ENCODE measurements at regions not wholly inside any gene's neighbourhood (a gene's known extent, or its start where the extent isn't known, plus 50 kb on each side); places are given as distances from the start of the nearest gene placed in this dataset.

DNA sequence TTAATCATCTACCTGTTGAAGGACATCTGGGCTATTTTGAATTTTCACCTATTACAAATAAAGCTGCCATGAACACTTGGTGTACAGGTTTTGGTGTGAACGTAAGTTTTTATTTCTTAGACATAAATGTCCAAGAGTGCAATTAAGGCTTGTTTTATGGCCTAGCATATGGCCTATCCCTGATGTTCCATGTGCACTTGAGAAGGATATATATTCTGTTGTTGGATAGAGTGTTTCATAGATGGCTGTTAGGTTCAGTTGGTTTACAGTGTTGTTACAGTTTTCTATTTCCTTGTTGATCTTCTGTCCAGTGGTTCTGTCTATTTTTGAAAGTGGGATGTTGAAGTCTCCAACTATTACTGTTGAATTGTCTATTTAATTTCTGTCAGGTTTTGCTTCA lies 61.2 kb upstream of the NFASC start:
- Histone ChIP-seq H4K20me1 (ENCODE audit: insufficient read depth) (no peaks in the 10 kb centered on the region), H3K9ac (ENCODE audit: low read length) (no peak overlapping the region), H3K27me3 (ENCODE audit: insufficient read depth, low read length) (peaks cover 8% of the 10 kb centered on the region; the same call in 1 of the 2 replicates), H3K4me1 (ENCODE audit: control insufficient read depth in 1 of 2, insufficient read depth in 2 of 2, low read length in 2 of 2) (peaks cover 0 to 12% of the 10 kb centered on the region in 2 experiments; a peak in 2 of 4 replicates), H3K79me2 (ENCODE audit: insufficient read depth, low read length) (no peaks in the 10 kb centered on the region), H3K27ac (ENCODE audit: low read depth, low read length) (no peak overlapping the region), H3K9me3 (ENCODE audit: control insufficient read depth in 1 of 2, insufficient read depth in 1 of 2, low read depth in 1 of 2, low read length in 2 of 2) (no peaks in the 10 kb centered on the region), H3K4me3 (replicated peaks in 1 of 2; ENCODE audit: low read depth in 1 of 2, low read length in 2 of 2) (no peak overlapping the region), H3K9me2 (ENCODE audit: insufficient read depth) (no peaks in the 10 kb centered on the region), H2AFZ (ENCODE audit: low read depth, low read length, poor library complexity, severe bottlenecking) (no peak overlapping the region), H3K4me2 (ENCODE audit: low read length) (no peak overlapping the region), H3K36me3 (ENCODE audit: control insufficient read depth in 1 of 2, insufficient read depth in 2 of 2, low read length in 2 of 2) (no peaks in the 10 kb centered on the region)
- ChIA-PET POLR2A (no interaction called here), CTCF (interaction anchor here (5.4 kb wide), 1 partner anchor 242 kb away, joined by 192 read pairs; no protein-coding TSS in a partner anchor), RAD21 (ENCODE audit: low non-redundant PET in 1 of 2, low total read pairs in 2 of 2, uncharacterized antibody in 2 of 2, unreplicated experiment in 2 of 2) (no interaction called here)
- TF ChIP-seq SP1 (IDR thresholded peaks at IDR 0.05; ENCODE audit: low read depth) = no peak
- TF ChIP-seq POLR2AphosphoS5 (IDR thresholded peaks at IDR 0.05; ENCODE audit: low read depth, low read length) = no peak
- no peak for TF ChIP-seq ZNF274 (IDR thresholded peaks at IDR 0.05; ENCODE audit: low read depth, low read length)
- TF ChIP-seq, protein P1, sequence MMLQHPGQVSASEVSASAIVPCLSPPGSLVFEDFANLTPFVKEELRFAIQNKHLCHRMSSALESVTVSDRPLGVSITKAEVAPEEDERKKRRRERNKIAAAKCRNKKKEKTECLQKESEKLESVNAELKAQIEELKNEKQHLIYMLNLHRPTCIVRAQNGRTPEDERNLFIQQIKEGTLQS (IDR thresholded peaks at IDR 0.05) = no peak
- no peak for TF ChIP-seq RAD21 (IDR thresholded peaks at IDR 0.05; ENCODE audit: low read depth)
- TF ChIP-seq, protein P2, sequence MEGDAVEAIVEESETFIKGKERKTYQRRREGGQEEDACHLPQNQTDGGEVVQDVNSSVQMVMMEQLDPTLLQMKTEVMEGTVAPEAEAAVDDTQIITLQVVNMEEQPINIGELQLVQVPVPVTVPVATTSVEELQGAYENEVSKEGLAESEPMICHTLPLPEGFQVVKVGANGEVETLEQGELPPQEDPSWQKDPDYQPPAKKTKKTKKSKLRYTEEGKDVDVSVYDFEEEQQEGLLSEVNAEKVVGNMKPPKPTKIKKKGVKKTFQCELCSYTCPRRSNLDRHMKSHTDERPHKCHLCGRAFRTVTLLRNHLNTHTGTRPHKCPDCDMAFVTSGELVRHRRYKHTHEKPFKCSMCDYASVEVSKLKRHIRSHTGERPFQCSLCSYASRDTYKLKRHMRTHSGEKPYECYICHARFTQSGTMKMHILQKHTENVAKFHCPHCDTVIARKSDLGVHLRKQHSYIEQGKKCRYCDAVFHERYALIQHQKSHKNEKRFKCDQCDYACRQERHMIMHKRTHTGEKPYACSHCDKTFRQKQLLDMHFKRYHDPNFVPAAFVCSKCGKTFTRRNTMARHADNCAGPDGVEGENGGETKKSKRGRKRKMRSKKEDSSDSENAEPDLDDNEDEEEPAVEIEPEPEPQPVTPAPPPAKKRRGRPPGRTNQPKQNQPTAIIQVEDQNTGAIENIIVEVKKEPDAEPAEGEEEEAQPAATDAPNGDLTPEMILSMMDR (IDR thresholded peaks at IDR 0.05 in 2 of 3, conservative IDR thresholded peaks at IDR 0.05 in 1 of 3; ENCODE audit: borderline replicate concordance in 1 of 3, insufficient read depth in 1 of 3, low read depth in 2 of 3, low read length in 2 of 3) = no peak
- TF ChIP-seq TCF7L2 (IDR thresholded peaks at IDR 0.05; ENCODE audit: borderline replicate concordance, extremely low read depth, insufficient read depth, insufficient read length) = no peak
- no peak for ATAC-seq
- intact Hi-C loops (cut with micrococcal nuclease) = loop anchor here (5.0 kb wide), 3 partner anchors 253 to 377 kb away; no protein-coding TSS in a partner anchor
- DNase-seq (ENCODE audit: low read depth, low spot score) = no peak
- BruUV-seq (replicated peaks) = no TSS peak
